ENCODE measurements at regions not wholly inside any gene's neighbourhood (a gene's known extent, or its start where the extent isn't known, plus 50 kb on each side); places are given as distances from the start of the nearest gene placed in this dataset.

- Histone ChIP-seq H3K36me3 (no peaks in the 10 kb centered on the region), H3K9ac (no peak overlapping the region), H3K4me3 (no peak overlapping the region), H3K9me3 (replicated peaks in 1 of 11) (peaks cover 15 to 33% (median 22%) of the 10 kb centered on the region in 11 experiments), H3K27me3 (no peaks in the 10 kb centered on the region), H3K4me1 (peaks cover 0 to 15% (median 9%) of the 10 kb centered on the region in 10 experiments; a peak in 12 of 20 replicates), H3K4me2 (peak overlapping the region in 9 of 11 experiments; percentile 20 to 61 (median 50); a peak in 16 of 22 replicates), H3K27ac (peak overlapping the region in 1 of 11 experiments; percentile 21; a peak in 1 of 22 replicates), H4K20me1 (no peaks in the 10 kb centered on the region)
- peak in 2 of 11 experiments; percentile 25 to 32; a peak in 1 of 22 replicates for TF ChIP-seq Cebpa-rat (IDR thresholded peaks at IDR 0.05)
Observed at GRCh38 chrX:149151805-149152757, 353.0 kb downstream of the IDS start.

- Histone ChIP-seq H3K27ac (peak overlapping the region in 1 of 11 experiments; percentile 3; a peak in 1 of 22 replicates), H3K9me3 (replicated peaks in 1 of 11) (peaks cover 15 to 34% (median 22%) of the 10 kb centered on the region in 11 experiments), H3K9ac (no peak overlapping the region), H3K4me2 (peak overlapping the region in 4 of 11 experiments; percentile 8 to 28 (median 20); a peak in 4 of 22 replicates), H3K4me3 (no peak overlapping the region), H3K27me3 (no peaks in the 10 kb centered on the region), H3K4me1 (peaks cover 0 to 9% (median 0%) of the 10 kb centered on the region in 10 experiments; a peak in 7 of 20 replicates), H4K20me1 (0 out of 22 replicates have a peak, but pooled peaks cover 0 to 5% (median 0%) of the 10 kb centered on the region in 11 experiments), H3K36me3 (no peaks in the 10 kb centered on the region)
- no peak for TF ChIP-seq Cebpa-rat (IDR thresholded peaks at IDR 0.05)
Observed at GRCh38 chrX:149145845-149146285, 359.2 kb downstream of the IDS start.

GRCh38 chrX:149131774-149132173 is 373.3 kb downstream of the IDS start:
- Histone ChIP-seq H3K27ac (no peak overlapping the region), H3K27me3 (no peaks in the 10 kb centered on the region), H3K9ac (no peak overlapping the region), H3K36me3 (no peaks in the 10 kb centered on the region), H4K20me1 (no peaks in the 10 kb centered on the region), H3K4me1 (no peaks in the 10 kb centered on the region), H3K9me3 (replicated peaks in 1 of 11) (no peaks in the 10 kb centered on the region), H3K4me3 (no peak overlapping the region), H3K4me2 (no peak overlapping the region)
- TF ChIP-seq Cebpa-rat (IDR thresholded peaks at IDR 0.05) = no peak

GRCh38 chrX:149129767-149130166 is 375.3 kb downstream of the IDS start:
- no peaks in the 10 kb centered on the region for H3K36me3 ChIP-seq
- no peaks in the 10 kb centered on the region for H3K4me1 ChIP-seq
- H3K4me3 ChIP-seq = no peak overlapping the region
- H3K9ac ChIP-seq = no peak overlapping the region
- H3K27me3 ChIP-seq = no peaks in the 10 kb centered on the region
- no peaks in the 10 kb centered on the region for H3K9me3 ChIP-seq (replicated peaks in 1 of 11)
- TF ChIP-seq Cebpa-rat (IDR thresholded peaks at IDR 0.05) = no peak
- H3K27ac ChIP-seq = no peak overlapping the region
- H3K4me2 ChIP-seq = no peak overlapping the region
- no peaks in the 10 kb centered on the region for H4K20me1 ChIP-seq

GRCh38 chrX:149124526-149125108 is 380.5 kb downstream of the IDS start:
- Histone ChIP-seq H3K4me1 (no peaks in the 10 kb centered on the region), H3K4me2 (no peak overlapping the region), H3K27me3 (no peaks in the 10 kb centered on the region), H3K9me3 (replicated peaks in 1 of 11) (no peaks in the 10 kb centered on the region), H4K20me1 (no peaks in the 10 kb centered on the region), H3K36me3 (no peaks in the 10 kb centered on the region), H3K4me3 (no peak overlapping the region), H3K27ac (no peak overlapping the region), H3K9ac (no peak overlapping the region)
- no peak for TF ChIP-seq Cebpa-rat (IDR thresholded peaks at IDR 0.05)

- H3K4me3 ChIP-seq = no peak overlapping the region
- H3K4me2 ChIP-seq = no peak overlapping the region
- H3K27me3 ChIP-seq = no peaks in the 10 kb centered on the region
- no peaks in the 10 kb centered on the region for H3K4me1 ChIP-seq
- H3K36me3 ChIP-seq = no peaks in the 10 kb centered on the region
- no peaks in the 10 kb centered on the region for H4K20me1 ChIP-seq
- H3K9me3 ChIP-seq (replicated peaks in 1 of 11) = no peaks in the 10 kb centered on the region
- no peak overlapping the region for H3K27ac ChIP-seq
- no peak overlapping the region for H3K9ac ChIP-seq
- TF ChIP-seq Cebpa-rat (IDR thresholded peaks at IDR 0.05) = no peak
Observed at GRCh38 chrX:149121206-149121920, 383.7 kb downstream of the IDS start.

- H3K36me3 ChIP-seq = no peaks in the 10 kb centered on the region
- H3K27ac ChIP-seq = no peak overlapping the region
- H3K4me1 ChIP-seq = no peaks in the 10 kb centered on the region
- no peaks in the 10 kb centered on the region for H4K20me1 ChIP-seq
- TF ChIP-seq Cebpa-rat (IDR thresholded peaks at IDR 0.05) = no peak
- no peak overlapping the region for H3K4me3 ChIP-seq
- no peak overlapping the region for H3K9ac ChIP-seq
- no peak overlapping the region for H3K4me2 ChIP-seq
- H3K9me3 ChIP-seq (replicated peaks in 1 of 11) = no peaks in the 10 kb centered on the region
- no peaks in the 10 kb centered on the region for H3K27me3 ChIP-seq
Observed at GRCh38 chrX:149120459-149120858, 384.6 kb downstream of the IDS start.

GRCh38 chrX:149114874-149115273 is 390.2 kb downstream of the IDS start:
- Histone ChIP-seq H3K9ac (no peak overlapping the region), H3K4me1 (no peaks in the 10 kb centered on the region), H3K4me3 (no peak overlapping the region), H3K9me3 (replicated peaks in 1 of 11) (peaks cover 21 to 33% (median 28%) of the 10 kb centered on the region in 11 experiments), H4K20me1 (no peaks in the 10 kb centered on the region), H3K27ac (no peak overlapping the region), H3K36me3 (no peaks in the 10 kb centered on the region), H3K4me2 (no peak overlapping the region), H3K27me3 (no peaks in the 10 kb centered on the region)
- TF ChIP-seq Cebpa-rat (IDR thresholded peaks at IDR 0.05) = no peak

GRCh38 chrX:149114001-149114400 is 391.1 kb downstream of the IDS start:
- no peaks in the 10 kb centered on the region for H4K20me1 ChIP-seq
- no peak overlapping the region for H3K4me3 ChIP-seq
- H3K36me3 ChIP-seq = no peaks in the 10 kb centered on the region
- H3K4me1 ChIP-seq = no peaks in the 10 kb centered on the region
- no peak overlapping the region for H3K9ac ChIP-seq
- H3K9me3 ChIP-seq (replicated peaks in 1 of 11) = peaks cover 30 to 41% (median 37%) of the 10 kb centered on the region in 11 experiments
- no peaks in the 10 kb centered on the region for H3K27me3 ChIP-seq
- no peak for TF ChIP-seq Cebpa-rat (IDR thresholded peaks at IDR 0.05)
- H3K4me2 ChIP-seq = no peak overlapping the region
- no peak overlapping the region for H3K27ac ChIP-seq

Measured in BLaER1 treated with 17β-estradiol and CSF1 and Interleukin-3, amounts not matched to agents 10 nM and 100 nM (cell line).